GM13977 (cell line): ENCODE measurements at regions not wholly inside any gene's neighbourhood (a gene's known extent, or its start where the extent isn't known, plus 50 kb on each side); places are given as distances from the start of the nearest gene placed in this dataset.

ENCODE experiments used
- DNase-seq: peaks from one replicate; pipeline ENCODE4 v3.0.0; 2012; ENCODE audit warnings: low spot score
- in situ Hi-C: fragments of 300-500 bp; cut with MboI; formaldehyde crosslinking; loops from one replicate; pipeline ENCODE4 v1.12.0; 2022; ENCODE audit warnings: low sequenced_read_pairs, low pct_unique_long_range_greater_than_20kb, mixed read lengths, inconsistent platforms; ENCODE audit not compliant: unreplicated experiment
- TF ChIP-seq, protein P1 (sequence below): IDR thresholded peaks from 2 replicates; pipeline ENCODE4 v1.5.1; 2012; ENCODE audit warnings: mild to moderate bottlenecking, control low read depth; ENCODE audit not compliant: insufficient read depth; ENCODE audit errors: extremely low read depth, missing control alignments

GRCh38 chr5:69030358-69031062 is 63.3 kb upstream of the SLC30A5 start:
- TF ChIP-seq, protein P1, sequence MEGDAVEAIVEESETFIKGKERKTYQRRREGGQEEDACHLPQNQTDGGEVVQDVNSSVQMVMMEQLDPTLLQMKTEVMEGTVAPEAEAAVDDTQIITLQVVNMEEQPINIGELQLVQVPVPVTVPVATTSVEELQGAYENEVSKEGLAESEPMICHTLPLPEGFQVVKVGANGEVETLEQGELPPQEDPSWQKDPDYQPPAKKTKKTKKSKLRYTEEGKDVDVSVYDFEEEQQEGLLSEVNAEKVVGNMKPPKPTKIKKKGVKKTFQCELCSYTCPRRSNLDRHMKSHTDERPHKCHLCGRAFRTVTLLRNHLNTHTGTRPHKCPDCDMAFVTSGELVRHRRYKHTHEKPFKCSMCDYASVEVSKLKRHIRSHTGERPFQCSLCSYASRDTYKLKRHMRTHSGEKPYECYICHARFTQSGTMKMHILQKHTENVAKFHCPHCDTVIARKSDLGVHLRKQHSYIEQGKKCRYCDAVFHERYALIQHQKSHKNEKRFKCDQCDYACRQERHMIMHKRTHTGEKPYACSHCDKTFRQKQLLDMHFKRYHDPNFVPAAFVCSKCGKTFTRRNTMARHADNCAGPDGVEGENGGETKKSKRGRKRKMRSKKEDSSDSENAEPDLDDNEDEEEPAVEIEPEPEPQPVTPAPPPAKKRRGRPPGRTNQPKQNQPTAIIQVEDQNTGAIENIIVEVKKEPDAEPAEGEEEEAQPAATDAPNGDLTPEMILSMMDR, result no peak
- DNase-seq, result no peak
- in situ Hi-C loops, result no loop called here

GRCh38 chr5:69032009-69032408 is 61.8 kb upstream of the SLC30A5 start:
- in situ Hi-C loops, result no loop called here
- TF ChIP-seq, protein P1, result no peak
- no peak for DNase-seq

GRCh38 chr5:69033690-69034089 is 60.1 kb upstream of the SLC30A5 start:
- no peak for DNase-seq
- in situ Hi-C loops, result no loop called here
- TF ChIP-seq, protein P1, result no peak

DNA sequence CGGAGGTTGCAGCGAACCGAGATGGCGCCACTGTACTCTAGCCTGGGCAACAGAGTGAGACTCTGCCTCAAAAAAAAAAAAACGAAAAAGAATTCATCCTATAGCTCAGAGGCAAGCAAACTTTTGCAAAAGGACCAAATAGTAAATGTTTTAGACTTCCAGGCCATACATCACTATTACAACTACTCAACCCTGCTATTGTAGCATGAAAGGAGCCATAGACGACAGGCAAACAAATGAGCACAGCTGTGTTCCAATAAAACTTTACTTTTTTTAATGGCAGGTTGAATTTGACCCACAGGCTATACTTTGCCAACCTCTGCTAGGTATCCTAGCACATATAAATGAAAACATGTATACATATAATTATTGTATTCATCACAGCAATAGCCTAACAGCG is 58.9 kb upstream of the SLC30A5 start:
- TF ChIP-seq, protein P1, result no peak
- in situ Hi-C loops, result no loop called here
- DNase-seq, result no peak

- in situ Hi-C loops, result no loop called here
- TF ChIP-seq, protein P1, result no peak
- DNase-seq, result no peak
Measured at GRCh38 chr5:69035665-69036064, 58.1 kb upstream of the SLC30A5 start.

- TF ChIP-seq, protein P1, result no peak
- in situ Hi-C loops, result no loop called here
- no peak for DNase-seq
Measured at GRCh38 chr5:69038539-69038938, 55.3 kb upstream of the SLC30A5 start.
